GM12872 (cell line): ENCODE measurements at regions not wholly inside any gene's neighbourhood (a gene's known extent, or its start where the extent isn't known, plus 50 kb on each side); places are given as distances from the start of the nearest gene placed in this dataset.

Experiments used
- TF ChIP-seq, protein P1 (sequence below): IDR thresholded peaks from 3 replicates; pipeline ENCODE4 v1.5.1; 2011; ENCODE audit warnings: low read depth, mild to moderate bottlenecking, low read length, moderate library complexity; ENCODE audit not compliant: insufficient read depth

DNA sequence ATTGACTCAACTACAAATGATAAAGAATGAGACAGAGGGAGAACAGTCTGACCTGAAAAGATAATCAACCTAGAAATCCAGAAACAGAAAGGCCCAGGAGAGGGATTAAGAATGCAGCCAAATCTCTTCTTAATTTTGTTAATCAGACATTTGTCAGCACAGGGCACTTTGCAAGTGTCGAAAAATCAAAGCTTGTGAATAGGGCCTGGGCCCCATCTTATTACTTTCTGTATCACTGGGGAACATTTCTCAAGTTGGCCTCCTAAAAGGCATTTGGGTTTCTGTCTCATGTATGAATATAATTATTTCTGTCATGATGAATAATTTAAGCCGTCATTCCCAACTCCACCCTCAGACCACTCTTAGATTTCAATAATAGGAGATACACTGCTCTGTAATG lies 308.4 kb upstream of the PRKCQ start:
- TF ChIP-seq, protein P1, sequence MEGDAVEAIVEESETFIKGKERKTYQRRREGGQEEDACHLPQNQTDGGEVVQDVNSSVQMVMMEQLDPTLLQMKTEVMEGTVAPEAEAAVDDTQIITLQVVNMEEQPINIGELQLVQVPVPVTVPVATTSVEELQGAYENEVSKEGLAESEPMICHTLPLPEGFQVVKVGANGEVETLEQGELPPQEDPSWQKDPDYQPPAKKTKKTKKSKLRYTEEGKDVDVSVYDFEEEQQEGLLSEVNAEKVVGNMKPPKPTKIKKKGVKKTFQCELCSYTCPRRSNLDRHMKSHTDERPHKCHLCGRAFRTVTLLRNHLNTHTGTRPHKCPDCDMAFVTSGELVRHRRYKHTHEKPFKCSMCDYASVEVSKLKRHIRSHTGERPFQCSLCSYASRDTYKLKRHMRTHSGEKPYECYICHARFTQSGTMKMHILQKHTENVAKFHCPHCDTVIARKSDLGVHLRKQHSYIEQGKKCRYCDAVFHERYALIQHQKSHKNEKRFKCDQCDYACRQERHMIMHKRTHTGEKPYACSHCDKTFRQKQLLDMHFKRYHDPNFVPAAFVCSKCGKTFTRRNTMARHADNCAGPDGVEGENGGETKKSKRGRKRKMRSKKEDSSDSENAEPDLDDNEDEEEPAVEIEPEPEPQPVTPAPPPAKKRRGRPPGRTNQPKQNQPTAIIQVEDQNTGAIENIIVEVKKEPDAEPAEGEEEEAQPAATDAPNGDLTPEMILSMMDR = no peak

GRCh38 chr10:6885284-6885683 lies 305.2 kb upstream of the PRKCQ start:
- TF ChIP-seq, protein P1 = no peak

DNA sequence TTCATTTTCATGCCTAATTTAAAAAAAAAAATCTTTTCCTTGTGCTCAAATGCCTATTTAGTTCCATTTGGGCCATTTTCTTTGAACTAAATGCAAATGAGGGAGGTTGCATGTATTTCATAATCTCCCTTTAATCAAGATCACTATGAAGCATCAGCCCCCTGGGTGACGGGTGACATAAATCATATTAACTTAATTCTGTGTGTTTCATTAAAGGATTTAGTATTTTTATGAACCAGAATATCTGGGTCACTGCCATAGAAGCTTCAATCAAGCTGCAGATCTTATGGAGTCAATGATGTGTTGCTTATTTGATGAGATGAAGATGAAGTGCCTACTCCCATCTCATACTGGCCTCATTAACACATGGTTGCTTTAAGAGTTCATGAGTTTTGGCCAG lies 301.9 kb upstream of the PRKCQ start:
- TF ChIP-seq, protein P1 = no peak

GRCh38 chr10:6877722-6878392 lies 297.8 kb upstream of the PRKCQ start:
- TF ChIP-seq, protein P1 = no peak

- TF ChIP-seq, protein P1 = no peak
Measured at GRCh38 chr10:6877336-6877721, 297.3 kb upstream of the PRKCQ start.

DNA sequence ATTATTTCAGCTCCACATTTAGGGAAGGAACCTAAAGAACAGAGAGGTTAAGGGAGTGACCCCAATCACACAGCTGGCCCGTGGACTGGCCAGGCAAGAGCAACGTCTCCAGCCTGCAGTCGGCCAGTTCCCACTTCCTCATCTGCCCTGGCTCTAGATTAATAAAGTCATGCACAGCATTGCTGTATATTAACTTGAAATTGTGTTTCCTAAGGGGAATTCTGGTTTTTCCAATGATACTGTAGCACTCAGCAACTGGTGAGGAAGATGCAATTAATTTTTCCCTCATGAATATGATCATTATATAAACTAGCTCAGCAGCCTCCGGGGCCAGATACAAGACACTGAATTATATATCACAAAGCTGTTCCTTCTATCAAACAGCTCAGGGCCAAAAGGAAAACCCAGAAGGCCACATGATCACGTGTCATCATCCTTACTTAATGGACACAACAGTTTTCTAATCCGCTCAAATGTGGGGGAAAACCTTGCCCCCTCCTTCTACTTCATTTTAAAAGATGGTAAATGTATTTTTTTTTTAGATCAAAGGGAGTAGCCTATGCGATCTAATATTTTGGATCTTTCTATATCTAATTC lies 295.3 kb upstream of the PRKCQ start:
- TF ChIP-seq, protein P1 = no peak

- TF ChIP-seq, protein P1 = no peak
Measured at GRCh38 chr10:6871128-6871527, 291.1 kb upstream of the PRKCQ start.
